ENCODE measurements at regions not wholly inside any gene's neighbourhood (a gene's known extent, or its start where the extent isn't known, plus 50 kb on each side); places are given as distances from the start of the nearest gene placed in this dataset.

- TF ChIP-seq CTCF (IDR thresholded peaks at IDR 0.05; ENCODE audit: low read depth, low read length, poor library complexity, severe bottlenecking) (no peak), EZH2phosphoT487 (IDR thresholded peaks at IDR 0.05; ENCODE audit: borderline replicate concordance, low read length) (no peak)
Measured at GRCh38 chrX:68895778-68896177, 67.0 kb downstream of the EFNB1 start.

All from DOHH2 (cell line).